GM23248 (cell line): ENCODE measurements at regions not wholly inside any gene's neighbourhood (a gene's known extent, or its start where the extent isn't known, plus 50 kb on each side); places are given as distances from the start of the nearest gene placed in this dataset.

Source experiments
- EZH2 ChIP-seq: fragments of 200-600 bp; sonication (generic); IDR thresholded peaks from 2 replicates; pipeline ENCODE4 v1.6.1; 2018; ENCODE audit warnings: antibody characterized with exemption, mild to moderate bottlenecking; ENCODE audit not compliant: insufficient read depth, poor library complexity, severe bottlenecking
- EZH2phosphoT487 ChIP-seq: fragments of 200-600 bp; sonication (generic); IDR thresholded peaks from 2 replicates; pipeline ENCODE4 v1.6.1; 2018; ENCODE audit warnings: antibody characterized with exemption, moderate library complexity, mild to moderate bottlenecking, low read depth; ENCODE audit not compliant: insufficient read depth

DNA sequence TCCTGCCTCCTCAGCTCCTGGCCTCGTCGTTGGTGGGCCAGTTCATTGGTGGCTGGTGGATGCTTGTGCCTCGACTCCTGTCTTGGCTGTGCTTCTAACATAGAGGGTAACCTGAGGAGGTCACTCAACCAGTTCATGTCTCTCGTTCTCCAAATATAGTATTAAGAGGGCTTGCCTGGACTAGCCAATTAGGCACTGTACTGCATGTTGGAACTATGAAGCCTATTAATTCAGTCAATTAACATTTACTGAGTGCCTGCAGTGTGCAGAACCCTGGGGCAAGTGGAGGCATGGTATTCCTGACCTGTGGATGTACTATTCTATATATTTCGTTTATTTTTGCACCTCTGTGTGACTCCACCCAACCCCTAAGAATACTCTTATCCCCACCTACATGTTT lies 89.9 kb upstream of the PELI1 start:
- no peak for TF ChIP-seq EZH2
- TF ChIP-seq EZH2phosphoT487: no peak
